Stimulated activated naive B cell treated with anti-CD40 and anti-IgM and Interleukin-4, amounts not matched to agents 10 μg/mL and 1 μg/mL and 100 μg/mL, for 72 hours (primary cell): ENCODE measurements at regions not wholly inside any gene's neighbourhood (a gene's known extent, or its start where the extent isn't known, plus 50 kb on each side); places are given as distances from the start of the nearest gene placed in this dataset.
"Not testable (repeated sequence)": the region's sequence is repeated elsewhere in the genome, so short reads cannot be mapped to it uniquely, and the experiment has no call there.

Experiments used
- ATAC-seq, 2 donors: fragments of 150-1000 bp; cut with Tn5 transposase; replicated peaks; 2 replicates each; pipeline ENCODE4 v1.10.0; 2021; ENCODE audit warnings: moderate library complexity in 1 of 2
- DNase-seq: peaks from one replicate; pipeline ENCODE4 v3.0.0; 2021
- H3K27ac Mint-ChIP-seq: one replicate; pipeline ENCODE4 v1.8.0; 2022; ENCODE audit warnings: mild to moderate bottlenecking, mixed read lengths
- H3K27me3 Mint-ChIP-seq, 2 donors: one replicate each; pipeline ENCODE4 v1.8.0; 2022; ENCODE audit warnings: mixed read lengths in 2 of 2
- H3K36me3 Mint-ChIP-seq, 2 donors: one replicate each; pipeline ENCODE4 v1.8.0; 2022; ENCODE audit warnings: mixed read lengths in 2 of 2, mild to moderate bottlenecking in 1 of 2
- H3K4me1 Mint-ChIP-seq, 2 donors: one replicate each; pipeline ENCODE4 v1.8.0; 2022; ENCODE audit warnings: mixed read lengths in 2 of 2, mild to moderate bottlenecking in 1 of 2
- H3K4me3 Mint-ChIP-seq, 2 donors: one replicate each; pipeline ENCODE4 v1.8.0; 2022; ENCODE audit warnings: mild to moderate bottlenecking in 2 of 2, mixed read lengths in 2 of 2, moderate library complexity in 1 of 2
- H3K9me3 Mint-ChIP-seq, 2 donors: one replicate each; pipeline ENCODE4 v1.8.0; 2022; ENCODE audit warnings: mixed read lengths in 2 of 2, mild to moderate bottlenecking in 1 of 2

DNA sequence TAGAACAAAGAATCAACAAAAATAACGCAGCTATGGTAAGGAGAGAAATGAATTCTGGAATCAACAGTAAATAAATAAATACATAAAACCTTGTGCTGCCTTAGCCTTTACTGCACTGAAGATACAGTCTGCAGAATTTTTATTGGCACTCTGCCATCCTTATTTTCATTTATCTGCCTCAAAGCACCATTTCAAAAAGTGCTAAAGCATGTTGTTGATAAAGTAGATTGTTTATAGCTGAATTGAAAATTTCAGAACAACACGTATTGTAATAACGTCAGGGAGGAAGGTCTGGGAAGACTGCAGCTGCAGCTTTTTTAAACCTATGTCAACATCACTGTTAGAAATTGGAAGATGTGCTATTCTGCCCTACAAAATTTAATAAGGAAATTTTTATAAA is 787.2 kb downstream of the PLCL1 start:
- Mint-ChIP-seq H3K4me3 (no peak overlapping the region), H3K9me3 (no peaks in the 10 kb centered on the region), H3K27ac (no peak overlapping the region), H3K4me1 (no peaks in the 10 kb centered on the region), H3K36me3 (no peaks in the 10 kb centered on the region), H3K27me3 (no peaks in the 10 kb centered on the region)
- no peak for ATAC-seq
- no peak for DNase-seq

DNA sequence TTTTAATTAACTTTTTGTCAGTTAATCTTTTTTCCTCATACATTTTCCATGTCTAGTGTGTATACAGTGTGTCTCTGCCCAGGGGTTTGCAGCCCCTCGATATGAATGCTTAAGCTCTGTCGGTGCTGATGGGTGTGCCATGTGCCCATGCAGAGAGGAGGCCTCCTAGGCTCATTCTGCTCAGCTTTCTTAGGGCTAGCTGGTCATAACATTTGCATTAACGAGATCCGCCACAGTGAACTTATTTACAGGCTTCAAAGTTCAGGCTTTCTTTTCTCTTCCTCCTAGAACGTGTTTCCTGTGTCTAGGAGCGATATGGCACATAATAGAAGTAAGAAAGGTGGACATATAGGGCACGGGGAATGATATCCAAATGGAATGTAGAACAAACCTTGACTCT is 783.3 kb downstream of the PLCL1 start:
- Mint-ChIP-seq H3K4me3 (no peak overlapping the region), H3K4me1 (no peaks in the 10 kb centered on the region), H3K36me3 (no peaks in the 10 kb centered on the region), H3K27ac (no peak overlapping the region), H3K9me3 (no peaks in the 10 kb centered on the region), H3K27me3 (no peaks in the 10 kb centered on the region)
- ATAC-seq (no peak), DNase-seq (no peak)

DNA sequence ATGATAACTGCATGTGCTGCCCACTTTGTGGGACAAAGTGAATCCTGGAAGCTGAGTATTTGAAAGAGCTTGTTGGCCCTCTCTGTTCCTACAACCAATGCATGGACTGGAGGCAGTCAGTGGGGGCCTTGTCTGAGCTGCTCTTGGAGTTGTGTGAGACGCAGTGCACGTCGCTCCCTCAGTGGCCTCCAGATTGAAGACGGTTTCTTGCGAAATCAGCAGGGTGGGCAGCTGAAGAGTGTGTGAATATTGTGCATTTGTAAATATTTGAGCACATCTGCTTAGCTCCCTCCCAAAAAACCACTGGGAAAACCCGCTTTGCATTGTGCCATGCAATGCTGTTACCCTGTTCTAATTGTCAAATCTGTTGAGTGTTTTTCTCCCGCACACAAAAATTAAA is 782.8 kb downstream of the PLCL1 start:
- Mint-ChIP-seq H3K36me3 (no peaks in the 10 kb centered on the region), H3K9me3 (no peaks in the 10 kb centered on the region), H3K27me3 (no peaks in the 10 kb centered on the region), H3K4me1 (no peaks in the 10 kb centered on the region), H3K4me3 (no peak overlapping the region), H3K27ac (no peak overlapping the region)
- ATAC-seq (no peak), DNase-seq (no peak)

DNA sequence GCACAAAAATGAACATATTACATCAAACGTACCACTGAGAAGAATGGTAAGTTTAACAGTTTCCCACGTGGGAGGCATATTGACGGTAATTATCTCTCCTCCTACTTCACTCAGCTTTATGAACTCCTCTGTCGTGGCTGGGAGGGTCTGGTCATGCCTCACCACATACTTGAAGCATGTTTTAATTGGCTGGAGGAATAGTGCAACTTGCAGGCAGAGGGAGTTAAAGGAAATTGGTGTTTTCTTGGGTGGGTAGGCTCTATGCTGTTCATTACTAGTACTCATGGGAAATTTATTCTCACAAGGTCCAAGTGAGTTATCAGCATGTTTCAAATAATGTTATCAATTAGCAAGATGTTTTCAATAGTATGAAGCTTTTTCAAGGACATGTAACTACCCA is 767.0 kb downstream of the PLCL1 start:
- Mint-ChIP-seq H3K27ac (no peak overlapping the region), H3K9me3 (peaks cover 3 to 5% of the 10 kb centered on the region in 2 donors), H3K27me3 (no peaks in the 10 kb centered on the region), H3K4me3 (no peak overlapping the region), H3K4me1 (no peaks in the 10 kb centered on the region), H3K36me3 (no peaks in the 10 kb centered on the region)
- DNase-seq (no peak), ATAC-seq (no peak)

DNA sequence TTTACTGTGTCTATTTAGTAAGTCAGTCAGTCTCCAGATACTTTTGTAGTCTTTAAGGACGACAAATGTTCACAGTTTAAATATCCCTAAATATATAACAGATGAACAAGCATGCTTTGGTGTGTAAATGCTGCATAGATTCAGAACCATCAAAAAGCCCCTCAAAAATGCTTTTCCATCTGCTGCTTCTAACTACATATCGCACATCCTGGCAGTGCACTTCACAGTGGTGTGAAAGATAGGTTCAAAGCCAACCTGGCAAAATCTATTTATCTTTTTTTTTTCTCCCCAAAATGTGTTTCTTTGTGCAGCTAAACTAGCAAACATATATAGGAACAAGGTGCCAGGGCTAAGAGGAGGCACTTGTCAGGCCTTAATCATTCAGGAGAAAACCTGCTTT is 753.8 kb downstream of the PLCL1 start:
- DNase-seq (no peak), ATAC-seq (no peak)
- Mint-ChIP-seq H3K4me3 (no peak overlapping the region), H3K27me3 (no peaks in the 10 kb centered on the region), H3K36me3 (no peaks in the 10 kb centered on the region), H3K9me3 (peaks cover 7 to 9% of the 10 kb centered on the region in 2 donors), H3K4me1 (no peaks in the 10 kb centered on the region), H3K27ac (no peak overlapping the region)

DNA sequence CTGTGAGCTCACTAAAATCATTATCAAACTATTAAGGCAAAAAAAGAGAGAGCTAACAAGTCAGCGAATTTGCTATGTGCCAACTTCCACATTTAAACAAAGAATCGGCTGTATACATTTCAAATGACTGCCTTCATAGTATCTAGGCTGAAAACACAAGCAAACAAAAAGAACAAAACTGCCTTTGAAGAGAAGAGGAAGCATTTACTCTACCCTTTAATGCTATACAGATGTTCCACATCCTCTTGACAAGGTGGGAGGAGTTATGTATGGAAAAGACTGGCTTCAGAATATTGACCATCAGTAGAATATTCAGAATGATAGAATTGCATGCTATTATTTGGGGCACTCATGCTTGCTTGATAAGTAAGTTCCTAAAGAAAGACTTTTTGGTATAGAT is 741.7 kb downstream of the PLCL1 start:
- Mint-ChIP-seq H3K27me3 (no peaks in the 10 kb centered on the region), H3K4me1 (no peaks in the 10 kb centered on the region), H3K9me3 (peaks cover 0 to 3% of the 10 kb centered on the region in 2 donors), H3K36me3 (no peaks in the 10 kb centered on the region), H3K27ac (no peak overlapping the region), H3K4me3 (no peak overlapping the region)
- ATAC-seq (no peak), DNase-seq (no peak)

DNA sequence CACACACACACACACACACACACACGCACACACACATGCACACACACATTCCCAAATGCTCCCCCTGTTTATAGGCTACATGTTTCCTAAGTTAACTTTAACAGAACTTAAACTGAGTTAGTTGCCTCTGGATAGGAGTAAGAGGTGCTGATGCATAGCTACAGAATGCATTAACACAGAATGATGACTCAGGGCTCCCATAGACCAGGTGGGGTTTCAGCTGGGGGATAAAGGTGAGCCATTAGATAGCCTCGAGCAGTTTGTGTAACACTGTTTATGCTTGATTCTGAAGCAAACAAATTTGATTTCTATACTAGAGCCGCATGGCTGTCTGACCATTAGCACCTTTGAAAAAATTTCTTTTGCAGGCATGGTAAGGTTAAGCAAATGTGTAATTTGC is 741.0 kb downstream of the PLCL1 start:
- H3K27ac Mint-ChIP-seq, result no peak overlapping the region
- DNase-seq (no peak), ATAC-seq (no peak)
- no peak overlapping the region for H3K4me3 Mint-ChIP-seq
- H3K9me3 Mint-ChIP-seq, result peaks cover 0 to 5% of the 10 kb centered on the region in 2 donors
- no peaks in the 10 kb centered on the region for H3K27me3 Mint-ChIP-seq
- no peaks in the 10 kb centered on the region for H3K4me1 Mint-ChIP-seq
- H3K36me3 Mint-ChIP-seq, result no peaks in the 10 kb centered on the region

DNA sequence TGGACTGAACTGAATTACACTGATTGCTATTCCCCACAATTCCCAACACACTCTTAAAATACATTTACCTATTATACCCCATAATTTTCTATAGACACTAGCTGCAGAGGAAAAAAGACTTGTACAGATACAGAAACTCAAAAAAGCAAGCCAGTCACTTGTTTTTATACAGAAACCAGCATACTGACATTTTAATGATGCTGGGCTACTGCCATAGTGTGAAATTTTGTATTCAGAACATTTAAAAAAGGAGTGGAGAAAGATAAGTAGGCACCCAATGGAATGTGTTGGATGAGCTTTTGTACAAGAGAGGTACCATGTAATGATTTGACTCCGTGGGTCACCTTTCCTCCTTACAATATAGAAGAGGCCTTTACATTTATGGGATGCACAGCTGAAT is 740.1 kb downstream of the PLCL1 start:
- Mint-ChIP-seq H3K4me1 (no peaks in the 10 kb centered on the region), H3K36me3 (no peaks in the 10 kb centered on the region), H3K9me3 (peaks cover 0 to 5% of the 10 kb centered on the region in 2 donors), H3K27me3 (no peaks in the 10 kb centered on the region), H3K4me3 (no peak overlapping the region), H3K27ac (no peak overlapping the region)
- ATAC-seq, result no peak
- no peak for DNase-seq

DNA sequence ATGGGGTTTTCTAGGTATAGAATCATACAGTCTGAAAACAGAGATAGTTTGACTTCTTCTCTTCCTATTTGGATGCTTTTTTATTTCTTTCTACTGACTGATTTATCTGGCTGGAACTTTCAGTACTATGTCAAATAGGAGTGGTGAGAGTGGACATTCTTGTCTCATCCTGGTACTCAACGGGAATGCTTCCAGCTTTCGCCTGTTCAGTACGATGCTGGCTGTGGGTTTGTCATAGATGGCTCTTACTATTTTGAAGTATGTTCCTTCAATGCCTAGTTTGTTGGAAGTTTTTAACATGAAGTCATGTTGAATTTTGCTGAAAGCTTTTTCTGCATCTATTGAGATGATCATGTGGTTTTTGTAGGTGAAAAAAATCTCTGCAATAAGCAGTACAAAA is 730.4 kb downstream of the PLCL1 start:
- Mint-ChIP-seq H3K36me3 (no peaks in the 10 kb centered on the region), H3K27ac (no peak overlapping the region)
- no peak for DNase-seq

DNA sequence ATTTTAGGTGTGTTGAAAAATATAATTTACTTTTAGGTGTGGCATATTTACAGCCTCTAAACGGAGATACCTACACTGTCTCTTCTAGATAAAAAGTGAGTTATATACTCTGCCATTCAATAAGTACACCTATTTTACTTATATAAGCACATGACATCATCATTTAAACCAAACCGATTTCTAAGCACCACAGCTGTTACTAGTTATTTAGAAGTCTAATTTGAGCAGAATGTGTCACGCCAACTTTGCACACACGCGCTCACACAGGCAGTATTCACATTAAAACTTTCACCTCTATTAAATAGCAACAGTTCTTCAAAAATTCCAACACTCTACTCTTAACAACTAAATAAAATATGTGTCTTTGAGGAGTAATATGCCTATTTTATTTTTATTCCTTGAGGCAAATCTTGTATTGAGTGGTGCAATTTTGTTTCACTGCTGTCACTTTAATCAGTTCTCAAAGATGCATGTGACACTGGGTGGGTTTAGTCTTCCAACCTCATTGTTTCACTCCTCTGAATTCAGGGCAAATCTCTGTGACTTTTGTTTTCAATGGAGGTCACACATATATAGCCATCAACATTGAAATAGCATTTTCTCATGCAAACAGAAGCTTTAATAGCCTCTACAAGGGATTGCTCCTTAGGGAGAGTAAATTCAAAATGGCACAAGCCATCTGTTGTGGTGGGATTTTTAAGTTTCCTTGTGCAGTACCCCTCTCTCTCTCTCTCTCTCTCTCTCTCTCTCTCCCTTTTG is 721.0 kb downstream of the PLCL1 start:
- no peaks in the 10 kb centered on the region for H3K36me3 Mint-ChIP-seq
- no peaks in the 10 kb centered on the region for H3K9me3 Mint-ChIP-seq
- no peaks in the 10 kb centered on the region for H3K4me1 Mint-ChIP-seq

More for the DNA sequence above, 730.4 kb downstream of the PLCL1 start:
- ATAC-seq, result no peak
- H3K4me3 Mint-ChIP-seq, result no peak overlapping the region
- H3K27me3 Mint-ChIP-seq, result no peaks in the 10 kb centered on the region
- H3K4me1 Mint-ChIP-seq, result no peaks in the 10 kb centered on the region
- H3K9me3 Mint-ChIP-seq, result peaks cover 0 to 2% of the 10 kb centered on the region in 2 donors

DNA sequence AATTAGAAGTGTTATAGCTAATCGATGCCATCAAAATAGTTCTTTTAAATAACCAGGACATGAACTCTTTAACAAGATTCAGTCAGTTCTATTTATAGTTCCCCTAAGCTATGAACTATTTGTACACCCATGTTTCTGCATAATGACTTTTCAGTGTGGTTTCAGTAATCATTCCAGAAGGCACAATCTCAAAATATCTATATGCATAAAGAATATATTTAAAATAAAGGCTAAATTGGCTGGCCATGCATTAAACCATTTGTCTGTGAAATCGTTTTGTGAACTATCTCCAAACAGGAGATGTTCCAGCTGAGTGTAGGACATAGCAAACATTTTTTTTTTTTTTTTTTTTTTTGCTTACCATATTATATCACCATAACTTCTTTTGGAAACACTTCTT is 719.3 kb downstream of the PLCL1 start:
- H3K4me3 Mint-ChIP-seq, result no peak overlapping the region
- H3K27ac Mint-ChIP-seq, result no peak overlapping the region
- no peaks in the 10 kb centered on the region for H3K27me3 Mint-ChIP-seq
- ATAC-seq (no peak), DNase-seq (no peak)
- H3K36me3 Mint-ChIP-seq, result no peaks in the 10 kb centered on the region
- no peaks in the 10 kb centered on the region for H3K9me3 Mint-ChIP-seq
- H3K4me1 Mint-ChIP-seq, result no peaks in the 10 kb centered on the region

More for the DNA sequence above, 721.0 kb downstream of the PLCL1 start:
- DNase-seq (no peak), ATAC-seq (no peak)
- Mint-ChIP-seq H3K27me3 (no peaks in the 10 kb centered on the region), H3K4me3 (no peak overlapping the region), H3K27ac (no peak overlapping the region)

DNA sequence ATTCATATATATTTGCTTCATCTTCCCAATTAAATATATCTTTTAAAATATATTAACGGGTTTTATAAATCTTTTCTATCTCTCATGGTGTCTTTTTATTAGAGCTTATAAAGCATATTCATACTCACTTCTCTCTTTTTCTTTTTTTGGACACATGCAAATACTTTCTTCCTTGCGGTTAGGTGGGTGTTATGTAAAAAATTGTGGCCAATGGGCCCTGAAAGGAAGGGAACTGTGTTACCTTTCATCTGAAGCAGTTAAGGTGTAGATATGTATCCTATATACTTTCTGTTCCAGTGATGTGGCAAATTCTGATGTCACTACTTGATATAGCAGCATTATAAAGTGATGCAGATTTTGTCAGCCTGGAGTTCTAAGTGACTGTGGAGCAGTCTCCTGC is 714.5 kb downstream of the PLCL1 start:
- Mint-ChIP-seq H3K4me3 (no peak overlapping the region), H3K4me1 (no peaks in the 10 kb centered on the region), H3K36me3 (no peaks in the 10 kb centered on the region), H3K9me3 (no peaks in the 10 kb centered on the region), H3K27me3 (no peaks in the 10 kb centered on the region), H3K27ac (no peak overlapping the region)
- DNase-seq (no peak), ATAC-seq (no peak)

DNA sequence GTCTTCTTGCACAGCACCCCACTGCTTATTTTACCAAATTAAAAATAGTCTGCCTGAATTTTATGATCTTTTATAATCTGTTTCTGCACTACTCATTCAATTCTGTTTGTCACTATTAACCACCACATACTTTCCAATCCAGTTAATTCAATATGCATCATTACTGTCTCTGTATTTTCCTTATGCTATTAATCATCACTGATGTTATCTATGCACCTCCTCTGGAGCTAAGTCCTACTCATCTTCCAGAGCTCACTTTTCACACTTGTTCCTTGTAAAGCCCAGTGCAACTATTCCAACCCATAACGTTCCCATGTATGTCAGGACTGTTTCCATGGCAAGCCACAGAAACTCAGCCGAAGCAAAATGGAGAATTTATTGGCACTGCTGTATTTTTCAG is 713.6 kb downstream of the PLCL1 start:
- no peak for ATAC-seq
- H3K27me3 Mint-ChIP-seq, result no peaks in the 10 kb centered on the region

DNA sequence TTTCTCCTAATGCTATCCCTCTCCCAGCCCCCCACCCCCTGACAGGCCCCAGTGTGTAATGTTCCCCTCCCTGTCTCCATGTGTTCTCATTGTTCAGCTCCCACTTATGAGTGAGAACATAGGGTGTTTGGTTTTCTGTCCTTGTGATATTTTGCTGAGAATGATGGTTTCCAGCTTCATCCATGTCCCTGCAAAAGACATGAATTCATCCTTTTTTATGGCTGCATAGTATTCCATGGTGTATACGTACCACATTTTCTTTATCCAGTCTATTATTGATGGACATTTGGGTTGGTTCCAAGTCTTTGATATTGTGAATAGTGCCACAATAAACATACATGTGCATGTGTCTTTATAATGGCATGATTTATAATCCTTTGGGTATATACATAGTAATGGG is 704.2 kb downstream of the PLCL1 start:
- not testable (repeated sequence) for DNase-seq, H3K4me1 Mint-ChIP-seq, H3K27me3 Mint-ChIP-seq, H3K27ac Mint-ChIP-seq, H3K9me3 Mint-ChIP-seq, H3K36me3 Mint-ChIP-seq, H3K4me3 Mint-ChIP-seq, ATAC-seq

More for the DNA sequence above, 713.6 kb downstream of the PLCL1 start:
- no peak for DNase-seq
- Mint-ChIP-seq H3K4me1 (no peaks in the 10 kb centered on the region), H3K4me3 (no peak overlapping the region), H3K36me3 (no peaks in the 10 kb centered on the region), H3K9me3 (no peaks in the 10 kb centered on the region), H3K27ac (no peak overlapping the region)

DNA sequence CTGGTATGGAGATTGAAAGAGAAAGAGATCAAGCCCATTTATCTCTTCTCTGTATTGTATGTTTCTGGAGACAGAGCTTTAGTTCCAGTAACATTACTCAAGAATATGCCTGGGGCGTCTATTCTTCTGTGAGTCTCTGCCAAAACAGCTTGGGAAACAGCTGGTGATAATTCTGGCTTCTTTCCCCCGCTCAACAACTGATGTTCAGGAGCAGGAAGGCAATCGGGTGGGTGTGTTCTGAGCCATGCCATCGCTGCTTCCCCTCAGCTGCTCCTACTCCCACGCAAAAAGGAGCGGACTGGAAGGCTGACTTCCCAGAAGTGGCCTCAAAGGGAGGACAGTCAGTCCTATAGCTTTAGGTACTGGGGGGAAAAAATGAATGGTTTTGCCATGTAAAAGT is 695.1 kb downstream of the PLCL1 start:
- no peak for ATAC-seq
- Mint-ChIP-seq H3K9me3 (no peaks in the 10 kb centered on the region), H3K27me3 (no peaks in the 10 kb centered on the region), H3K4me1 (no peaks in the 10 kb centered on the region), H3K27ac (no peak overlapping the region), H3K36me3 (no peaks in the 10 kb centered on the region), H3K4me3 (no peak overlapping the region)
- DNase-seq, result no peak

DNA sequence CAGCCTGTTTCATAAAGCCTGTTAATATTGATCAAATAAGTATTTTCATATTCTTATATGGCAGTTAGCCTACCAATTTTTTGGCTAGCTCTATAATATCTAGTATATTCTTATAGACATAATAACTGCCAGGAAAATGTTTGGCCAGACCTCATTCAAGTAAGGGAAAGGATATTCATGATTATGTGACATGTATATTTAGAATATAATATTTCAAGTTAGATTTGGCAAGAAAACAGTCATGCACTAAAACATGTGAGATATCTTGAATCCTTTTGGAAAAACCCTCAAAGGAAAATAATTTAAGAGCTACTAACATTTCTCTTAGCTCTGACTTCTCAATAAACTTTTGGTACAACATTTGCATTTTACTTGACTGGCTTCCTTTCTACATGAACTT is 694.1 kb downstream of the PLCL1 start:
- ATAC-seq, result no peak
- H3K27ac Mint-ChIP-seq, result no peak overlapping the region
- no peaks in the 10 kb centered on the region for H3K27me3 Mint-ChIP-seq
- no peaks in the 10 kb centered on the region for H3K36me3 Mint-ChIP-seq
- no peaks in the 10 kb centered on the region for H3K4me1 Mint-ChIP-seq
- no peak overlapping the region for H3K4me3 Mint-ChIP-seq
- H3K9me3 Mint-ChIP-seq, result no peaks in the 10 kb centered on the region
- DNase-seq, result no peak
